Adipose tissue (tissue), 3 donors: ENCODE measurements at regions not wholly inside any gene's neighbourhood (a gene's known extent, or its start where the extent isn't known, plus 50 kb on each side); places are given as distances from the start of the nearest gene placed in this dataset.

Experiments used
- H3K27ac ChIP-seq: one replicate; pipeline ENCODE4 v1.5.1; 2013; ENCODE audit warnings: low read depth, low read length
- WGBS, 3 donors: extraction: QIAGEN DNeasy Blood & Tissue Kit; methylation state at CpG; one replicate each; pipeline ENCODE4 v1.1.7; 2013; 5-methylcytosine and 5-hydroxymethylcytosine counted together
- donor health status: healthy with polysubstance abuse.
- donor health status: Bipolar disorder and iron deficiency.
- donor health status: healthy.

GRCh38 chr6:14721103-14721758, 524.6 kb upstream of the JARID2 start:
- no peak overlapping the region for H3K27ac ChIP-seq

DNA sequence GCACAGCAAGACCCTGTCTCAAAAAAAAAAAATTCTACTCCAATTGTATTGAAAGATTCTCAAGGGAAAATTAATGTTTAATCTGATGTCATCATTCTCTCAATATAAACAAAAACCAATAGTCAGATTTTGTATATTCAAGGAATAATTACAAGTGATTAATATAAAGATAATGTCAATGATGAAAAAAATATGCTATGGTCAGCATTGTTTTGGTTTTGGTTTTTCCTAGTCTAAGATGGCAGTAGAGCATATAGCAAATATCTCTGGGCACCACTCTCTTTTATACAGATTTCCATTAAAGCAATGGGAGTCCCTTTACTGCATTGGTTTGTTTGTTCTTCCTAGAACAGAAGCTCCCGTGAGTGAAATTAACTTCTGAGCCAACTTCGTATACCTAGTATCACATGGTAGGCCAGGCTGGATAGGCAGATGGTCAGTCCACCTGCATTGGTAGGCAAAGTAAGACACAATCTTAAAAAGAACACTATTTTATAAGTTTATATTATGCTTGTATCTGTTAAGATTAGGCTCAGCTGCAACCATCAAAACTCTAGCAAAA, 523.8 kb upstream of the JARID2 start:
- no peak overlapping the region for H3K27ac ChIP-seq
- 57 to 91% (median 82%) methylated on average over 2 of the region's 2 CpGs for WGBS, 3 donors

More at GRCh38 chr6:14721103-14721758, 524.6 kb upstream of the JARID2 start:
- WGBS, 3 donors, result 26 to 49% (median 46%) methylated on average over 9 of the region's 9 CpGs

- no peak overlapping the region for H3K27ac ChIP-seq
- WGBS, 3 donors, result 62 to 81% (median 67%) methylated on average over 9 of the region's 9 CpGs
These were observed 523.2 kb upstream of the JARID2 start for GRCh38 chr6:14722704-14723103.

DNA sequence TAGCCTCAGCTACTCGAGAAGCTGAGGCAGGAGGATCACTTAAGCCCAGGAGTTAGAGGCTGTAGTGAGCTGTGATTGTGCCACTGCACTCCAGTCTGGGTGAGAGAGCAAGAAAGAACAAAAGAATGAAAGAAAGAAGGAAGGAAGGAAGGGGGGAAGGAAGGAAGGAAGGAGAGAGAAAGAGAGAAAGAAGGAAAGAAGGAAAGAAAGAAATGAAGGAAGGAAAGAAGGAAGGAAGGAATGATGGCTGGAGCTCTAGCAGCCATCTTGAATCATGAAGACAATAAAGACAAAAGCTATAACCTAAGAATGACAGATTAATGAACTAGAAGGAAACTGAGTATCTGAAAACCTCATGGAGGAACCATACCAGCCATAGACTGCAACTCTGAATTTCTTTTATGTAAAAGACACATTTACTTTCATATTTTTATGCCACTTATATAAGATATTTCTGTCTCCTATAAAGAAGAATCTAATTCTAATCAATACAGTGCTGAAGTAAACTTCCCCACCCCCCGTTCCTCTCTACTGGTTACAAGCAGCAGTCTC, 522.3 kb upstream of the JARID2 start:
- H3K27ac ChIP-seq, result no peak overlapping the region
- WGBS, 3 donors, result 80 to 96% (median 95%) methylated on average over 2 of the region's 2 CpGs

DNA sequence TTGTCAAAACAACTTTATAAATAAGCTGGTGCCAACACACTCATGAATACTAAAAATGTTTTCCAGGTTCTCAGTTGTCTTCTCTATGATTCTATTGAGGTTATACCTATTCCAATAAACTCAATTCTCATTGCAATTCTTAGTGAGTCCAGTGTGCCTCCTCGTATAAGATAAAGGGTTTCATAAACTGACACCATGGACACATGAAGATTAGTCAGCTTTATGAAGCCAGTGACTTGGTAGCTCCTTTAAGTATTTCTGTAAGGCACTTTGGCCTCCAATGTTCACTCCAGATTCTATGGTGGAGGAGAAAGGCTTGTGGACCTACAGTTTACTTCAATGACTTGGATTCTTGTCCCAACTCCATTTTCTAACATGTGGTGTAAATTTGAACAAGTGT, 521.3 kb upstream of the JARID2 start:
- no peak overlapping the region for H3K27ac ChIP-seq
- WGBS, 3 donors, result 67 to 90% (median 72%) methylated on average over 1 of the region's 1 CpG

DNA sequence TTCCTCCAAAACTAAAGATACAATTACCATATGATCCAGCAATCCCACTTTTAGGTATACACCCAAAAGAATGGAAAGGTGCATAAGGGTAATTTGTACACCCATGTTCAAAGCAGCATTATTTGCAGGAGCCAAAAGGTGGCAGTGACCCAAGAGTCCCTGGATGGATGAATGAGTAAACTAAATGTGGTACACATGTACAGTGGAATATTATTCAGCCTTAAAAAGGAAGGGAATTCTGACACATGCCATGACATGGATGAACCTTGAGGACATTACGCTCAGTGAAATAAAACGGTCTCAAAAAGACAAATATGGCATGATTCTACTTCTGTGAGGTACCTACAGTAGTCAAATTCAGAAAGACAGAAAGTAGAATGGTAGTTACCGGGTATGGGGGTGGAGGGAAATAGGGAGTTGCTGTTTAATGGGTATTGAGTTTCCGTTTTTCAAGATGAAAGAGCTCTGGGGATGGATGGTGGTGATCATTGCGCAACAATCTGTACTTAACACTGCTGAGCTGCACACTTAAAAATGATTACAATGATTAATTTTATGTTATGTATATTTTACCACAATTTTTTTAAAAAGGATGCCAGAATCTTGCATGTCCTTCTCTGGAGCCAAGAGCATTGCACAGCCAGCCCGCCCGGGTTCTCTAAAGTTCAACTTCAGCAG, 518.9 kb upstream of the JARID2 start:
- 59 to 80% (median 67%) methylated on average over 7 of the region's 7 CpGs for WGBS, 3 donors
- H3K27ac ChIP-seq, result no peak overlapping the region

DNA sequence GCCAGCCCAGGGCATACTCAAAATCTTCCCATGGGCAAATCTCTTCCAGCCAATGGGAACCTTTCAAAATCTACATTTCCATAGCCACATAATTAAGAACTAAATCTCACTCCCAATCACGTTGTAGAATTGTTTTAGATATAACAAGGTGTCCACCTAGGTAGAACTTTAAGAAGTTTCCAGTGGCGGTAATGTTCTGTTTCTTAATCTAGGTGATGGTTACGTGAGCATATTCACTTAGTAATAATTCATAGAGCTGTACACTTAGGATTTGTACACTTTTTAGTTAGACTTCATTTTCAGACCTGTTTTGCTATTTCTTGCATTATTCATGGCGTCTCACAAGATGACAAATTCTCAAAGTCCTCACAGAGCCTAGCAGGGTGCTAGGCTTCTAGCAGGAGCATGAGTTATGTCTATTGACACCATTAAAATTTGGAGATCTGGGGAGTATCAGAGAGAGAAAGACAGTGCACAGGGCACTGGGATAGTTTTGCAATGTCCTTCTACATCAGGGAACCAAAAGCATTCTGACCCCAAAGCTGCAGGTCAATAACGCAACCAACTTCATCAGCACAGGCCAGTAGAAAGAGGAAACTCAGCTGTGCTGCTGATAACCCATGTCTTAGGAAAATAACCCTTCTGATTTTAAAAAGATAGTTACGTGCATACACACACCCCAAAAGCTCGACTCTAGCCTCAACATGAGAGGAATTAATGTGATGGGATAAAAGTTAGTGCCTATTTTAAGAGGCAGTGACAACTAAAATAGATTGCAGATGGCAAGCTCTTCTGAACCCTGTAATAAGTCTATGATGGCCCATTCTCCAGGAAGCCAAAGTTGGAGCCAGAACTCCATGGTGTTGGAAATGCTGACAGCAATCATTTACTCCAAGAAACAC, 518.1 kb upstream of the JARID2 start:
- whole genome bisulfite sequencing, 3 donors, result 60 to 83% (median 72%) methylated on average over 7 of the region's 7 CpGs
- no peak overlapping the region for H3K27ac ChIP-seq

DNA sequence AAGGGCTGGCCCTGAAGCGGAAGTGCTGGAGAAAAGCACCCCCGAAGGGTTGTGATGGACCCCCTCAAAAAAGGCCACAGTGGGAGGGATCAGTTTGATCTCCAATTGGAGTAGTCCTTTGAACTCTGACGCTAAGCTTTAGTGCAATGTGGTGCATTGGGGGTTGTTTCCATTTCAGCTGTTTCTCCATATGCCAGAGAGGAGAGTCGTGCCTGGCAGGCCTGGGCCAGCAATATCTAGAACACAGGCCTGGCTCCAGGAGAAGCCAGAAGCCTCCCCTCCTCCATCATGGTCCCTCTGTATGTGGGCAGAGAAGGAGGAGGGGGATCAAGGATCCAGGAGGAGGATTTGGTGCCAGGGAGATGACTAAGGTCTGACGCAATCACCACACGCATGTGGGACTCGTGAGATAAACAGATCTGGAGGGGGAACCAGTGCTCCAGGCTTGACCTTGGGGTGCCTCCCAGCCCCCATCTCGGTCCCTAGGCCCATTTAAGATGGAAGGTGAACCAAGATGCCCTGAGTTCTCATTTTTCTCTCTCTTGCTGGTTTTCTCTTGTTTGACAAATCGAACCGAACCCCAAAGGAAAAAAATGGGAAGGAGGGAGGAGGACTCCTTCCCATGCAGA, 517.4 kb upstream of the JARID2 start:
- WGBS, 3 donors, result 56 to 73% (median 60%) methylated on average over 10 of the region's 10 CpGs
- H3K27ac ChIP-seq, result no peak overlapping the region

DNA sequence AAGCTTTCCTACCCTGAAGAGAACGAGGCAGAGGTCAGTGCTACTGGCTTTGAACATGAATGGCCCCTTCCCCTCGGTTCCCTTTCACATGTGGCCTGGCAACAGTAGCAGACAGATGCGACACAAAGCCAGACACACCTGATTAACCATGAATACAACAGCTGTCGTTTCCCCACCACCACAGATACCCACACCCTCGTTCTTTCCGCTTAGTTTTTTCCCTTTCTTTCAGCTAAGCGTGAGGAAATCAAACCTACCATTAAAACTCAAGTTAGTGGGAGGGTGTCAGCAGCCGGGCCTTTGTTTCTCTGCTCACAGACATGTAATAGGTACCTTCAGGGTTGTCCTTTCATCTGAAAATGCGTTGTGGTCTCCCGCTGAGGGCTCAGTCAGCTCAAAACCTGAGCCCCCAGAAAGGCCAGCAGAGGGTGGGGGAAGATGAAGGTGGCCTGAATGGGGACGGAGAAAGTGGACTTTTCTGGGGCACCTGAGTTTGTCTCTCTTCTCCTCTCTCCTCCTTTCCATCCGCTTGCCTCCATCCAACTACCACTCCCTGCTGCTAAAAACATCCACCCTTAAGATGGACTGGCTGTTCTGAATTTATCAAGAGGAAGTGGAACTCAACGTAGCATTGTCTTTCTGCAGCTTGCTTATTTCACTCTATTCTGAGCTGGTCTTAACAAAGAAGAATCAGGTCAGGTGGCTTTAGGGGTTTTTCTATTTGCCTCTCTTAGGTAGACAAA, 516.6 kb upstream of the JARID2 start:
- 64 to 81% (median 77%) methylated on average over 13 of the region's 13 CpGs for WGBS, 3 donors
- H3K27ac ChIP-seq, result no peak overlapping the region

GRCh38 chr6:14730654-14731053, 515.2 kb upstream of the JARID2 start:
- WGBS, 3 donors, result 57 to 81% (median 70%) methylated on average over 9 of the region's 9 CpGs
- no peak overlapping the region for H3K27ac ChIP-seq

- whole genome bisulfite sequencing, 3 donors, result 38 to 88% (median 82%) methylated on average over 1 of the region's 1 CpG
- H3K27ac ChIP-seq, result no peak overlapping the region
These were observed 514.3 kb upstream of the JARID2 start for GRCh38 chr6:14731611-14732010.

DNA sequence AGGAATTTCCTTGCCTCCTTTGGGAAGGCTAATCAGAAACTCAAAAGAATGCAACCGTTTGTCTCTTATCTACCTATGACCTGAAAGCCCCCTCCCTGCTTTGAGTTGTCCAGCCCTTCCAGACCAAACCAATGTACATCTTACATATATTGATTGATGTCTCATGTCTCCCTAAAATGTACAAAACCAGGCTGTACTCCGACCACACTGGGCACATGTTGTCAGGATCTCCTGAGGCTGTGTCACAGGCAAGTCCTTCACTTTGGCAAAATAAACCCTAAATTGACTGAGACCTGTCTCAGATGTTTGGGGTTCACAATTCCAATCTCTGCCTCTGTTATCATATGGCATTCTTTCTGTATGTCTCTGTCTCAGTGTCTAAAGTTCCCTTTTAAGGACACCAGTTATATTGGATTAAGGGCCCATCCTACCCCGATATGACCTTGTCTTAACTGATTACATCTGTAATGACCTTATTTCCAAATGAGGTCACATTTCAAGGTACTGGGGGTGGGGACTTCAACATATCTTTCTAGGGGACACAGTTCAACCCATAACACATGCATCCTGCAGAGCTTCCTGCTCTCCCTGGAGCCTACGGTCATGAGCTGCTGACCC, 513.5 kb upstream of the JARID2 start:
- H3K27ac ChIP-seq, result no peak overlapping the region
- 57 to 76% (median 67%) methylated on average over 4 of the region's 4 CpGs for WGBS, 3 donors

GRCh38 chr6:14732844-14733757, 512.8 kb upstream of the JARID2 start:
- 79 to 83% (median 82%) methylated on average over 17 of the region's 17 CpGs for WGBS, 3 donors
- H3K27ac ChIP-seq, result no peak overlapping the region

DNA sequence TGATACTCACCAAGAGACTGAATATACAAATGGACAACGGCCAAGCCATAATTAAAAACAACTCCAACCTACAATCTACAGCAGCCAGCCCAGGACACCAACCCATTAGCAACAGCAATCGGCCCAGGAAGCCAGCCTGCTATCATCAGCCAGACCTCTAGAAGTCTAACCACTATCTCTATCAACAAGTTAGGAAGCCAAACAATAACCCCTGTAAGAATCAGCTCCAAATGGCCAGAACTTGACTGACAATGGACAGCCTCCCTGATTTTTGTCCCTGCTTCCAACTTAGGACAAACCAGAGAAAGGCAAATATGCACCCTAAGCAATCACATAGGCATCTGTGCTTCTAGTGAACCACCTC, 511.8 kb upstream of the JARID2 start:
- WGBS, 3 donors, result 81 to 88% (median 85%) methylated on average over 2 of the region's 2 CpGs
- H3K27ac ChIP-seq, result no peak overlapping the region

GRCh38 chr6:14734416-14735340, 511.2 kb upstream of the JARID2 start:
- no peak overlapping the region for H3K27ac ChIP-seq
- WGBS, 3 donors, result 46 to 67% (median 53%) methylated on average over 5 of the region's 5 CpGs
